Endothelial cell of umbilical vein (primary cell): ENCODE measurements at regions not wholly inside any gene's neighbourhood (a gene's known extent, or its start where the extent isn't known, plus 50 kb on each side); places are given as distances from the start of the nearest gene placed in this dataset.

ENCODE experiments used
- BruUV-seq: library from RNA; stranded (reverse); fragments of 400-500 nt; replicated peaks from 2 replicates; lab custom pipeline; 2021; lab: Mats Ljungman, UMichigan
- CTCF ChIA-PET: fragments of 300-600, 350-600 bp; sonication (Branson Sonifier 250); formaldehyde crosslinking; loops from one replicate; lab custom pipeline; 2021; ENCODE audit warnings: antibody characterized with exemption, inconsistent platforms; lab: Charles Lee
- POLR2A ChIA-PET: fragments of 300-600, 350-600 bp; sonication (Branson Sonifier 250); formaldehyde crosslinking; loops from one replicate; lab custom pipeline; 2021; ENCODE audit warnings: antibody characterized with exemption, inconsistent platforms; lab: Charles Lee
- DNase-seq: peaks from one replicate; pipeline ENCODE4 v3.0.0-alpha.2; 2011; ENCODE audit warnings: low read depth, low spot score
- FAIRE-seq: peaks from 2 replicates; lab custom pipeline; 2011; peaks lifted over from hg19 to GRCh38; lab: Jason Lieb, UNC
- H2AFZ ChIP-seq: 2 replicates; pipeline ENCODE4 v1.6.0; 2012; ENCODE audit warnings: low read depth, low read length, control low read depth, inconsistent platforms
- H3K27ac ChIP-seq: 2 replicates; pipeline ENCODE4 v1.5.1; 2011; ENCODE audit warnings: low read depth, mild to moderate bottlenecking, control low read depth, low read length, moderate library complexity; ENCODE audit not compliant: insufficient read depth
- H3K27me3 ChIP-seq, 2 experiments: 2 replicates each; pipeline versions ENCODE4 v1.6.0 to v1.6.1; 2011; ENCODE audit warnings: low read length in 2 of 2, mixed read lengths in 1 of 2; ENCODE audit not compliant: control insufficient read depth in 2 of 2, insufficient read depth in 2 of 2
- H3K36me3 ChIP-seq, 2 experiments: 2 replicates in 1 of 2; 3 replicates in 1 of 2; pipeline ENCODE4 v1.5.1; 2011; ENCODE audit warnings: low read length in 2 of 2, mild to moderate bottlenecking in 1 of 2, moderate library complexity in 1 of 2; ENCODE audit not compliant: control insufficient read depth in 2 of 2, insufficient read depth in 2 of 2; ENCODE audit errors: extremely low read depth in 1 of 2
- H3K4me1 ChIP-seq: 3 replicates; pipeline ENCODE4 v1.5.1; 2011; ENCODE audit warnings: mild to moderate bottlenecking, low read length; ENCODE audit not compliant: control insufficient read depth, insufficient read depth; ENCODE audit errors: extremely low read depth
- H3K4me2 ChIP-seq: 2 replicates; pipeline ENCODE4 v1.6.1; 2011; ENCODE audit warnings: low read length, control low read depth, mixed read lengths; ENCODE audit not compliant: insufficient read depth
- H3K4me3 ChIP-seq, 3 experiments: fragments of 200-600 bp in 1 of 3; sonication (generic), shearing (Covaris generic) in 1 of 3; replicated peaks in 1 of 3; 2 replicates each; pipeline ENCODE4 v1.5.1; 2011 to 2016; ENCODE audit warnings: control low read depth in 3 of 3, low read length in 3 of 3, mild to moderate bottlenecking in 2 of 3, inconsistent platforms in 1 of 3, low read depth in 1 of 3, moderate library complexity in 1 of 3; ENCODE audit not compliant: insufficient read depth in 1 of 3
- H3K79me2 ChIP-seq: 2 replicates; pipeline ENCODE4 v1.6.0; 2012; ENCODE audit warnings: low read length, inconsistent platforms; ENCODE audit not compliant: control insufficient read depth, insufficient read depth
- H3K9ac ChIP-seq: replicated peaks from 2 replicates; pipeline ENCODE3; 2011; ENCODE audit warnings: low read length, control low read depth; ENCODE audit not compliant: insufficient read depth; ENCODE audit errors: extremely low read depth
- H3K9me1 ChIP-seq: replicated peaks from 3 replicates; pipeline ENCODE4 v1.6.0; 2011; ENCODE audit warnings: mild to moderate bottlenecking, low read length; ENCODE audit not compliant: control insufficient read depth, insufficient read depth; ENCODE audit errors: extremely low read depth
- H3K9me3 ChIP-seq: replicated peaks from 2 replicates; pipeline ENCODE4 v1.5.1; 2012; ENCODE audit warnings: low read length, inconsistent platforms; ENCODE audit not compliant: control insufficient read depth, insufficient read depth
- H4K20me1 ChIP-seq: replicated peaks from 2 replicates; pipeline ENCODE3; 2011; ENCODE audit warnings: mild to moderate bottlenecking, low read length; ENCODE audit not compliant: control insufficient read depth, insufficient read depth; ENCODE audit errors: extremely low read depth
- CTCF ChIP-seq, 2 donors: IDR thresholded peaks; 1 replicate in 1 of 2; 2 replicates in 1 of 2; pipeline ENCODE4 v1.5.1; 2011; ENCODE audit warnings: low read length in 2 of 2, mild to moderate bottlenecking in 2 of 2, moderate library complexity in 2 of 2, control low read depth in 1 of 2, inconsistent platforms in 1 of 2, low read depth in 1 of 2; ENCODE audit not compliant: insufficient read depth in 1 of 2; ENCODE audit errors: extremely low read depth in 1 of 2
- EZH2 ChIP-seq: IDR thresholded peaks from 2 replicates; pipeline ENCODE4 v1.6.1; 2012; ENCODE audit warnings: borderline replicate concordance, low read depth, mild to moderate bottlenecking, moderate library complexity, low read length, inconsistent platforms; ENCODE audit not compliant: severe bottlenecking
- FOS ChIP-seq: IDR thresholded peaks from 2 replicates; pipeline ENCODE4 v1.6.1; 2011; ENCODE audit warnings: mild to moderate bottlenecking, low read length, moderate library complexity, borderline replicate concordance; ENCODE audit not compliant: insufficient read depth
- GATA2 ChIP-seq: IDR thresholded peaks from 2 replicates; pipeline ENCODE4 v1.7.0; 2011; ENCODE audit warnings: low read depth, mild to moderate bottlenecking, moderate library complexity, mixed read lengths, low read length; ENCODE audit not compliant: insufficient read length, insufficient read depth
- JUN ChIP-seq: IDR thresholded peaks from 2 replicates; pipeline ENCODE4 v1.6.1; 2011; ENCODE audit warnings: borderline replicate concordance, low read depth; ENCODE audit not compliant: insufficient read length, insufficient read depth
- POLR2AphosphoS5 ChIP-seq: IDR thresholded peaks from 2 replicates; pipeline ENCODE4 v1.6.1; 2012; ENCODE audit warnings: low read depth, mild to moderate bottlenecking, control low read depth, low read length, moderate library complexity; ENCODE audit not compliant: insufficient read depth
- dilution Hi-C: fragments of 300-500 bp; cut with MboI; formaldehyde crosslinking; loops from one replicate; pipeline ENCODE4 v1.15.0; 2019; ENCODE audit warnings: low sequenced_read_pairs; ENCODE audit not compliant: extremely low pct_ligation_motif_present
- intact Hi-C: fragments of 100-400 bp; cut with micrococcal nuclease; formaldehyde crosslinking; loops from one replicate; pipeline ENCODE4 v1.10.0; 2022

GRCh38 chr1:63108206-63108605, 214.2 kb upstream of the FOXD3 start:
- H3K4me3 ChIP-seq: no peak overlapping the region
- no peak overlapping the region for H3K9ac ChIP-seq
- H3K9me3 ChIP-seq: no peaks in the 10 kb centered on the region
- H3K27ac ChIP-seq: no peak overlapping the region
- no peaks in the 10 kb centered on the region for H3K79me2 ChIP-seq
- no peaks in the 10 kb centered on the region for H3K4me1 ChIP-seq
- no peaks in the 10 kb centered on the region for H3K9me1 ChIP-seq
- H2AFZ ChIP-seq: no peak overlapping the region
- H4K20me1 ChIP-seq: no peaks in the 10 kb centered on the region
- no peak for FAIRE-seq
- no peak for DNase-seq
- intact Hi-C loops: no loop called here
- POLR2A ChIA-PET: no interaction called here
- dilution Hi-C loops: no loop called here
- no peaks in the 10 kb centered on the region for H3K36me3 ChIP-seq
- BruUV-seq: no TSS peak
- H3K4me2 ChIP-seq: no peak overlapping the region
- peaks cover 8 to 30% of the 10 kb centered on the region in 2 experiments for H3K27me3 ChIP-seq
- CTCF ChIA-PET: interaction anchor here (1.1 to 1.7 kb wide), 2 partner anchors 23 to 41 kb away, joined by 3 to 11 read pairs; no protein-coding TSS in a partner anchor
- TF ChIP-seq CTCF (IDR thresholded peaks at IDR 0.05; ENCODE audit: extremely low read depth in 1 of 2, insufficient read depth in 1 of 2, low read depth in 1 of 2, low read length in 2 of 2): no peak
- no peak for TF ChIP-seq GATA2
- TF ChIP-seq EZH2: no peak
- TF ChIP-seq POLR2AphosphoS5: no peak
- no peak for TF ChIP-seq FOS
- no peak for TF ChIP-seq JUN
